ENCODE measurements at regions not wholly inside any gene's neighbourhood (a gene's known extent, or its start where the extent isn't known, plus 50 kb on each side); places are given as distances from the start of the nearest gene placed in this dataset.
"Not testable (repeated sequence)": the region's sequence is repeated elsewhere in the genome, so short reads cannot be mapped to it uniquely, and the experiment has no call there.

DNA sequence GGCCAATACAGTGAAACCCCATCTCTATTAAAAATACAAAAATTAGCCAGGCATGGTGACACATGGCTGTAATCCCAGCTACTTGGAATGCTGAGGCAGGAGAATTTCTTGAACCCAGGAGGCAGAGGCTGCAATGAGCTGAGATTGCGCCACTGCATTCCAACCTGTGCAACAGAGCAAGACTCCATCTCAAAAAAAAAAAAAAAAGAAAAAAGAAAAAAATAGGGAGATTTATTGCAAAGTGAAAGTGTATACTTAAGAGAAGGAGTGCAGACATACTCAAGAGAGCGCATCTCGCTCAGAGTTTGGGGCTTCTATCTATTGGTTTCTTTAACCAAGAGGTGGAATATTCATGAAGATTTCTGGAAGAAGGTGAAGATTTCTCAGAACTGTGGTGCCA lies 708.4 kb downstream of the XPNPEP1 start:
- not testable (repeated sequence) for TF ChIP-seq YY1 (IDR thresholded peaks at IDR 0.05)
- TF ChIP-seq, protein P1, sequence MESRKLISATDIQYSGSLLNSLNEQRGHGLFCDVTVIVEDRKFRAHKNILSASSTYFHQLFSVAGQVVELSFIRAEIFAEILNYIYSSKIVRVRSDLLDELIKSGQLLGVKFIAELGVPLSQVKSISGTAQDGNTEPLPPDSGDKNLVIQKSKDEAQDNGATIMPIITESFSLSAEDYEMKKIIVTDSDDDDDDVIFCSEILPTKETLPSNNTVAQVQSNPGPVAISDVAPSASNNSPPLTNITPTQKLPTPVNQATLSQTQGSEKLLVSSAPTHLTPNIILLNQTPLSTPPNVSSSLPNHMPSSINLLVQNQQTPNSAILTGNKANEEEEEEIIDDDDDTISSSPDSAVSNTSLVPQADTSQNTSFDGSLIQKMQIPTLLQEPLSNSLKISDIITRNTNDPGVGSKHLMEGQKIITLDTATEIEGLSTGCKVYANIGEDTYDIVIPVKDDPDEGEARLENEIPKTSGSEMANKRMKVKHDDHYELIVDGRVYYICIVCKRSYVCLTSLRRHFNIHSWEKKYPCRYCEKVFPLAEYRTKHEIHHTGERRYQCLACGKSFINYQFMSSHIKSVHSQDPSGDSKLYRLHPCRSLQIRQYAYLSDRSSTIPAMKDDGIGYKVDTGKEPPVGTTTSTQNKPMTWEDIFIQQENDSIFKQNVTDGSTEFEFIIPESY (IDR thresholded peaks at IDR 0.05) = not testable (repeated sequence)

Data from liver (tissue), 1 donor.